ENCODE measurements at regions not wholly inside any gene's neighbourhood (a gene's known extent, or its start where the extent isn't known, plus 50 kb on each side); places are given as distances from the start of the nearest gene placed in this dataset.

DNA sequence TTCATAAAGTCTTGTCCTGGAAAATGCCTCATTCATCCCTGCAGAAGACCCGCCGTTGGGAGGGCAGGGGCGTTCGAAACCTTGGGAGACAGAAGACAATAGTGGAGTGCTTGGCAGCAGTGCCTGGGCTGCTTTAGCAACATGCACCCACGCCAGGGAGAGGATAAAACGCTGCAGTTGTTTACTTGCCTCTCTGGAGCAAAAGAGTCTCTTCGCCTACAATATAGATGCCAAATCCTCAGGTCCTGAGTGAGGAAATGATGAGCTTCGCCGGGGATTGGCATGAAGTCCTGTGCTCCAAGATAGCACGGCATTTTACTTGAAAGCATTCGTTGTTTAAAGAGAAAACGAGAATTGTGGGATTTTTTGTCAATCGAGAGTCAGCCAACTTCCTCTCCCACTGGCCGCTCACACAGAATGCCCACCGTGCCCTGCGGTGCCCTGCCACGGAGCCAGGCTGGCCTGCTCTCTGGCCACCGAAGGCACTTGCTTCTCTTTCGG, 152.5 kb upstream of the POU3F3 start:
- no peak for DNase-seq (ENCODE audit: extremely low read depth, low read depth)
- TF ChIP-seq, protein P1, sequence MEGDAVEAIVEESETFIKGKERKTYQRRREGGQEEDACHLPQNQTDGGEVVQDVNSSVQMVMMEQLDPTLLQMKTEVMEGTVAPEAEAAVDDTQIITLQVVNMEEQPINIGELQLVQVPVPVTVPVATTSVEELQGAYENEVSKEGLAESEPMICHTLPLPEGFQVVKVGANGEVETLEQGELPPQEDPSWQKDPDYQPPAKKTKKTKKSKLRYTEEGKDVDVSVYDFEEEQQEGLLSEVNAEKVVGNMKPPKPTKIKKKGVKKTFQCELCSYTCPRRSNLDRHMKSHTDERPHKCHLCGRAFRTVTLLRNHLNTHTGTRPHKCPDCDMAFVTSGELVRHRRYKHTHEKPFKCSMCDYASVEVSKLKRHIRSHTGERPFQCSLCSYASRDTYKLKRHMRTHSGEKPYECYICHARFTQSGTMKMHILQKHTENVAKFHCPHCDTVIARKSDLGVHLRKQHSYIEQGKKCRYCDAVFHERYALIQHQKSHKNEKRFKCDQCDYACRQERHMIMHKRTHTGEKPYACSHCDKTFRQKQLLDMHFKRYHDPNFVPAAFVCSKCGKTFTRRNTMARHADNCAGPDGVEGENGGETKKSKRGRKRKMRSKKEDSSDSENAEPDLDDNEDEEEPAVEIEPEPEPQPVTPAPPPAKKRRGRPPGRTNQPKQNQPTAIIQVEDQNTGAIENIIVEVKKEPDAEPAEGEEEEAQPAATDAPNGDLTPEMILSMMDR (IDR thresholded peaks at IDR 0.05; ENCODE audit: low read depth, low read length), result no peak

DNA sequence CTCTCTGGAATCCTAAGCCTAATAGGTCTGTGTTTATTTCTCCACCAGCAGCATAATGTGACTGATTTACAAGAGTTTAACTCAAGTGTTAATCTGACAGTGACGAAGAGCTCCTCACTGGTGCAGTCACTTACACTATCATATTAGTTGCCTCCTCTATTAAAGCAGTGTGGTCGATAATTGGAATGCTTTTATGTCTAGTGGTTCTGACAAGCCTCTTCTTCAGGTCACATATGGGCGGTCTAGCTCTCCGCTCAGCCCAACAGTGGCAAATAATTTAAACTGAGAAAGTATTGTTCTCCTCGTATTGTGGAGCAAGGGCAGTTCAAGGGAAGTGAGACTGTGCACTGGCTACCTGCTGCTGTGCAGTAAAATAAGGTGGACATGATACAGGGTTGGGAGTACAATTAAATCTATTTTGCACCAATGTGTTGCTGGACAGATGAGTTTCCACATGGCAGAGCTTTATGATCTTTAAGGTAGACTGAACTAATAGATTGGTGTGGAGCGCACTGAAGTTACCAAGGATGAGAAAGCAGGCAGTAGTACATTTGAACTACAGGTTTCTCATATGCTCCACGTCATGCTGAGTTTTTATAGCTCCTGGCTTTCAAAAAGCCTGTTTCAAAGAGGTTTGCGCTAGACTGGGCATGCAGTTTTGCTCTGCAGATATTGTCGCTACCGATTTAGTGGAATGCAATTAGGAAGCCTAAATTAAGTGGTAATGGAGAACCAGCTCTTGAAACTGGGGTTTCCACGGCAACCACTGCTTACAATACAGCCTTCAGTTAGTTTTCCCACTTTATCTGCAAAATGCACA, 151.7 kb upstream of the POU3F3 start:
- TF ChIP-seq, protein P1 (IDR thresholded peaks at IDR 0.05; ENCODE audit: low read depth, low read length), result no peak
- DNase-seq (ENCODE audit: extremely low read depth, low read depth), result no peak

DNA sequence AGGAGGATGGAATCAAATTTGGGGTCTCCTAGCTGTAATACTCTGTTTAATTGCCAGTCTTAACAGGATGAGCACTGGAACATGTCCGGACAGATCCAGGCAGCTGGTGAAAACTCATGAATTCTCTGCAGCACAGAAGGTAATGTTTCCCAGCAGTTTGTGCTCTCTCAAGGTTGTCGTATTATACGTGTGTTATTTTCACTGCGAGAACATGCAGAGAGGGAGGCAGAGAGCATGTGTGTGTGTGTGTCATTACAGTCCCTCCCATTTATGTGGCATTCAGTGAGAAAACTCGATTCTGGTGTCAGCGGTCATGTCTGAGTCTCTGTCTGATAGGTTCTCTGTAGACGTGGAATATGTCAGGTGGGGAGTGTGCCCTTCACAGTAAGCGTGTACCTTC, 150.2 kb upstream of the POU3F3 start:
- no peak for DNase-seq (ENCODE audit: extremely low read depth, low read depth)
- TF ChIP-seq, protein P1 (IDR thresholded peaks at IDR 0.05; ENCODE audit: low read depth, low read length), result no peak

DNA sequence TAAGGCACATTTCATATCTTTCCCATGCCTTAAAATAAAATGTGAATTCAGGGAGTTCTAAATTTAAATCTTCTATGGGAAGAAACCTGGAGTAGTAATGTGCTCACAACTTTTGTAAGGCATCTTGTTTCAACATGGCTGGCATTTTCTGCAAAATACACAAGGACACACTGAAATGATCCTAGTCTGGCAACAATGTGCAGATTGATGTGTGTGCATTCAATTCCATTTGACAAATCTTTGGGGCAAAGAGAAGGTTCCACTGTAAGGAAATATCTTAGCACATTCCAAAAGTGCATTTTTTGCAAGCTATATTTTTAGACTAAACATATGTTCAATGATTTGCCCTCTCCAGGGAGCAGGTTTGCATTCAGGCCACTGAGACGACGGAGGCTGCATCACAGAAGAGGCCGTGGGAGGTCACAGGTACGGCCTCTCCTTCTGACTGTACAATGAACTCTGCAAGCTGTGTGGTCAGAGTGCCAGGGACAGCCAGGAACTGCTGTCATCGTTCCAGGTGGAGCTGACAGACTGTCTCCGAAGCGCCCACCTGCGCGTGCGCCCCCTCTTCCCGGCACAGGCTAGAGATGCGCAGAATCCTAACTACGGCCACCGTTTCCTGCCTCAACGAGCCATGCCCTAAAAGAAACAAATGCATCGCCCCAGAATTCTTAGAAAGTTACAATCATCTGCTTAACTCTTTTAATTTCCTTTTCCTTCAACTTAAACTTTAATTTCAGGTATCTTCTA, 149.2 kb upstream of the POU3F3 start:
- TF ChIP-seq, protein P1 (IDR thresholded peaks at IDR 0.05; ENCODE audit: low read depth, low read length), result no peak
- DNase-seq (ENCODE audit: extremely low read depth, low read depth), result no peak

DNA sequence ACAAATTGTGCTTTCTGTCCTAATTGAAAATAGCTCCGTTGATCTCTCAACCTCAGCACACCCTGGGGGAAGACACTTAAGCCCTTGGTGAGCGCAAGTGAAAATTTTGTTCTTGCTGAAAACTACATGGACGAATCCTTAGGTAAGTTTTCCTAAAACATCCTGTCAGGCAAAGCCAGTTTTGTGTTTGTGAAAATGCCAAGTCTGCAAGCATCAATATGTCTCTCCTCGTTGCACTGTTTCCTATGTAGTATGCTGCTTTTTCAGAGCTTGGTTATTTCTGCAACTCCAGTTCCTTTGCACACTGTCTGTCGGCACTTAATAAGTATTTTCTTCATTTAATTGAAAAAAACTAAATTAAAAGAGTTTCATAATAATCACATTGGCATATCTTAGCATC, 146.9 kb upstream of the POU3F3 start:
- TF ChIP-seq, protein P1 (IDR thresholded peaks at IDR 0.05; ENCODE audit: low read depth, low read length), result no peak
- DNase-seq (ENCODE audit: extremely low read depth, low read depth), result no peak

DNA sequence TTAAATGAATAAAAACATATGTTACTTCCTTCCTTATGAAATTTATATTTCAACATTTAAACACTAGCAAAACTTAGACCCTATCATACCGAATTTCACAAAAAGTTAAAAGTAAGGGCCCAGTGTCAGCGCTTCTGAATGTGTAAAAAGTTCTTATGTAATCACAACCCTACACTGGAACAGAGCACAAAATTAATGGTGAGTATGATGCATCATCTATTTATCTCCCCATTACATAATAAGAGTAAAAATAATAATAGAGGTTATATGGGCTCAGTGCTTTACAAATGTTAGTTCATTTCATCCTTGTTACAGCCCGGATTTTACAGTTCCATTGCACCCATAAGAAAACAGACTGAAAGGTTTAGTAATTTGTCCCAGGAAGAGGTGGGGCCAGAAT, 144.9 kb upstream of the POU3F3 start:
- TF ChIP-seq, protein P1 (IDR thresholded peaks at IDR 0.05; ENCODE audit: low read depth, low read length), result no peak
- DNase-seq (ENCODE audit: extremely low read depth, low read depth), result no peak

DNA sequence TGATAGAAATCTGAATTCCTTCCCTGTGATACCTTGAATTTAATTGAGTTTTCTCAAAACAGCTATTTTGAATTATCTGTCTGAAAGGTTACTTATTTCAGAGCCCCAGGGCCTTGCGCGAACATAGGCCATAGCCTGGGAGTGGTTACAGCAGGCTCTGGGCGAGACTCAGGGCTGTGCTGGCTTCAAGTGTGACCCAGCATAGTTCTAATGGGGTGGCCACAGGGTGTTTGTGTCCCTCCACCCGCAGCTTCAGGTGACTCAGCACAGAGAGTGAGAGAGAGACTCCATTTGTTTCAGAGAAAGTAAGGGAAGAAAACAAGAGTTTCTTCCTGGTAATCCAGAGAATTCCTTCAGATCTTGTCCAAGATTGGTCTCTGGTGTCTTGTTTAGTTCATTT, 137.9 kb upstream of the POU3F3 start:
- TF ChIP-seq, protein P1 (IDR thresholded peaks at IDR 0.05; ENCODE audit: low read depth, low read length), result no peak
- no peak for DNase-seq (ENCODE audit: extremely low read depth, low read depth)
